ENCODE measurements at regions not wholly inside any gene's neighbourhood (a gene's known extent, or its start where the extent isn't known, plus 50 kb on each side); places are given as distances from the start of the nearest gene placed in this dataset.

GRCh38 chr14:105849933-105850626 lies 323.7 kb downstream of the TMEM121 start (continued):
- TF ChIP-seq ATF7 (IDR thresholded peaks at IDR 0.05) = no peak
- no peak for TF ChIP-seq ATF7 (CRISPR knock-in tag; IDR thresholded peaks at IDR 0.05)
- TF ChIP-seq ZNF549 (CRISPR knock-in tag; IDR thresholded peaks at IDR 0.05) = no peak
- TF ChIP-seq, protein P1, sequence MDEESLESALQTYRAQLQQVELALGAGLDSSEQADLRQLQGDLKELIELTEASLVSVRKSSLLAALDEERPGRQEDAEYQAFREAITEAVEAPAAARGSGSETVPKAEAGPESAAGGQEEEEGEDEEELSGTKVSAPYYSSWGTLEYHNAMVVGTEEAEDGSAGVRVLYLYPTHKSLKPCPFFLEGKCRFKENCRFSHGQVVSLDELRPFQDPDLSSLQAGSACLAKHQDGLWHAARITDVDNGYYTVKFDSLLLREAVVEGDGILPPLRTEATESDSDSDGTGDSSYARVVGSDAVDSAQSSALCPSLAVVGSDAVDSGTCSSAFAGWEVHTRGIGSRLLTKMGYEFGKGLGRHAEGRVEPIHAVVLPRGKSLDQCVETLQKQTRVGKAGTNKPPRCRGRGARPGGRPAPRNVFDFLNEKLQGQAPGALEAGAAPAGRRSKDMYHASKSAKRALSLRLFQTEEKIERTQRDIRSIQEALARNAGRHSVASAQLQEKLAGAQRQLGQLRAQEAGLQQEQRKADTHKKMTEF (CRISPR knock-in tag; IDR thresholded peaks at IDR 0.05) = no peak
- TF ChIP-seq, protein P2, sequence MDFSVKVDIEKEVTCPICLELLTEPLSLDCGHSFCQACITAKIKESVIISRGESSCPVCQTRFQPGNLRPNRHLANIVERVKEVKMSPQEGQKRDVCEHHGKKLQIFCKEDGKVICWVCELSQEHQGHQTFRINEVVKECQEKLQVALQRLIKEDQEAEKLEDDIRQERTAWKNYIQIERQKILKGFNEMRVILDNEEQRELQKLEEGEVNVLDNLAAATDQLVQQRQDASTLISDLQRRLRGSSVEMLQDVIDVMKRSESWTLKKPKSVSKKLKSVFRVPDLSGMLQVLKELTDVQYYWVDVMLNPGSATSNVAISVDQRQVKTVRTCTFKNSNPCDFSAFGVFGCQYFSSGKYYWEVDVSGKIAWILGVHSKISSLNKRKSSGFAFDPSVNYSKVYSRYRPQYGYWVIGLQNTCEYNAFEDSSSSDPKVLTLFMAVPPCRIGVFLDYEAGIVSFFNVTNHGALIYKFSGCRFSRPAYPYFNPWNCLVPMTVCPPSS (IDR thresholded peaks at IDR 0.05) = no peak
- TF ChIP-seq GABPA (IDR thresholded peaks at IDR 0.05; ENCODE audit: low read depth, low read length) = no peak
- TF ChIP-seq GABPA (CRISPR knock-in tag; IDR thresholded peaks at IDR 0.05; ENCODE audit: low read depth) = no peak
- TF ChIP-seq U2AF1 (optimal IDR thresholded peaks at IDR 0.05; ENCODE audit: low read depth, low read length) = no peak
- no peak for TF ChIP-seq TCF7 (IDR thresholded peaks at IDR 0.05; ENCODE audit: low read depth)
- no peak for TF ChIP-seq ZNF12 (CRISPR knock-in tag; IDR thresholded peaks at IDR 0.05)
- TF ChIP-seq DRAP1 (CRISPR knock-in tag; IDR thresholded peaks at IDR 0.05) = no peak
- no peak for TF ChIP-seq ZNF772 (CRISPR knock-in tag; IDR thresholded peaks at IDR 0.05)
- TF ChIP-seq MEF2D (CRISPR knock-in tag; IDR thresholded peaks at IDR 0.05) = no peak
- TF ChIP-seq ISL2 (CRISPR knock-in tag; IDR thresholded peaks at IDR 0.05) = no peak

Measured in HepG2 (cell line).